ENCODE measurements at regions not wholly inside any gene's neighbourhood (a gene's known extent, or its start where the extent isn't known, plus 50 kb on each side); places are given as distances from the start of the nearest gene placed in this dataset.
A peak's percentile ranks its signal among the peaks of the same experiment; 100 is the strongest.
"Not testable (repeated sequence)": the region's sequence is repeated elsewhere in the genome, so short reads cannot be mapped to it uniquely, and the experiment has no call there.

- 100% methylated on average over 2 of the region's 5 CpGs for WGBS (ENCODE audit: insufficient coverage)
These were observed 98.9 kb upstream of the CST7 start for GRCh38 chr20:24850176-24850575.

GRCh38 chr20:24851346-24852019, 97.6 kb upstream of the CST7 start:
- WGBS (ENCODE audit: insufficient coverage): no CpG with 5 or more reads among the region's 3 CpGs
- H3K27me3 ChIP-seq (ENCODE audit: control insufficient read depth, insufficient read depth, low read length): peaks cover 2% of the 10 kb centered on the region
- no peaks in the 10 kb centered on the region for H3K9me3 ChIP-seq (replicated peaks; ENCODE audit: control insufficient read depth, low read depth, low read length)
- no peaks in the 10 kb centered on the region for H3K4me1 ChIP-seq (ENCODE audit: control insufficient read depth, insufficient read depth, low read length)
- DNase-seq: no peak
- H3K27ac ChIP-seq (ENCODE audit: low read length): no peak overlapping the region
- no peaks in the 10 kb centered on the region for H3K36me3 ChIP-seq (ENCODE audit: control insufficient read depth, insufficient read depth, low read length)
- H3K4me3 ChIP-seq (ENCODE audit: low read length): no peak overlapping the region

More at GRCh38 chr20:24850176-24850575, 98.9 kb upstream of the CST7 start:
- Histone ChIP-seq H3K36me3 (ENCODE audit: control insufficient read depth, insufficient read depth, low read length) (no peaks in the 10 kb centered on the region), H3K27ac (ENCODE audit: low read length) (no peak overlapping the region), H3K4me3 (ENCODE audit: low read length) (no peak overlapping the region), H3K4me1 (ENCODE audit: control insufficient read depth, insufficient read depth, low read length) (no peaks in the 10 kb centered on the region), H3K9me3 (replicated peaks; ENCODE audit: control insufficient read depth, low read depth, low read length) (no peaks in the 10 kb centered on the region), H3K27me3 (ENCODE audit: control insufficient read depth, insufficient read depth, low read length) (peaks cover 2% of the 10 kb centered on the region)
- no peak for DNase-seq

GRCh38 chr20:24853916-24854315, 95.2 kb upstream of the CST7 start:
- Histone ChIP-seq H3K27me3 (ENCODE audit: control insufficient read depth, insufficient read depth, low read length) (peaks cover 2% of the 10 kb centered on the region), H3K36me3 (ENCODE audit: control insufficient read depth, insufficient read depth, low read length) (no peaks in the 10 kb centered on the region), H3K4me1 (ENCODE audit: control insufficient read depth, insufficient read depth, low read length) (no peaks in the 10 kb centered on the region), H3K4me3 (ENCODE audit: low read length) (no peak overlapping the region), H3K27ac (ENCODE audit: low read length) (no peak overlapping the region), H3K9me3 (replicated peaks; ENCODE audit: control insufficient read depth, low read depth, low read length) (no peaks in the 10 kb centered on the region)
- no CpG with 5 or more reads among the region's 1 CpG for WGBS (ENCODE audit: insufficient coverage)
- DNase-seq: no peak

- no peak for DNase-seq
- WGBS (ENCODE audit: insufficient coverage): 100% methylated on average over 1 of the region's 1 CpG
- Histone ChIP-seq H3K4me1 (ENCODE audit: control insufficient read depth, insufficient read depth, low read length) (no peaks in the 10 kb centered on the region), H3K27me3 (ENCODE audit: control insufficient read depth, insufficient read depth, low read length) (peaks cover 2% of the 10 kb centered on the region), H3K36me3 (ENCODE audit: control insufficient read depth, insufficient read depth, low read length) (no peaks in the 10 kb centered on the region), H3K9me3 (replicated peaks; ENCODE audit: control insufficient read depth, low read depth, low read length) (no peaks in the 10 kb centered on the region), H3K27ac (ENCODE audit: low read length) (no peak overlapping the region), H3K4me3 (ENCODE audit: low read length) (no peak overlapping the region)
These were observed 93.2 kb upstream of the CST7 start for GRCh38 chr20:24855848-24856247.

- WGBS (ENCODE audit: insufficient coverage): 86% methylated on average over 8 of the region's 9 CpGs
- not testable (repeated sequence) for H3K27ac ChIP-seq (ENCODE audit: low read length); H3K4me1 ChIP-seq (ENCODE audit: control insufficient read depth, insufficient read depth, low read length); H3K9me3 ChIP-seq (replicated peaks; ENCODE audit: control insufficient read depth, low read depth, low read length); H3K27me3 ChIP-seq (ENCODE audit: control insufficient read depth, insufficient read depth, low read length); H3K36me3 ChIP-seq (ENCODE audit: control insufficient read depth, insufficient read depth, low read length); DNase-seq; H3K4me3 ChIP-seq (ENCODE audit: low read length)
These were observed 90.6 kb upstream of the CST7 start for GRCh38 chr20:24858500-24858899.

GRCh38 chr20:24859539-24859938, 89.5 kb upstream of the CST7 start:
- H3K36me3 ChIP-seq (ENCODE audit: control insufficient read depth, insufficient read depth, low read length): no peaks in the 10 kb centered on the region
- no peak overlapping the region for H3K4me3 ChIP-seq (ENCODE audit: low read length)
- no peaks in the 10 kb centered on the region for H3K27me3 ChIP-seq (ENCODE audit: control insufficient read depth, insufficient read depth, low read length)
- 93% methylated on average over 8 of the region's 8 CpGs for WGBS (ENCODE audit: insufficient coverage)
- DNase-seq: no peak
- no peaks in the 10 kb centered on the region for H3K4me1 ChIP-seq (ENCODE audit: control insufficient read depth, insufficient read depth, low read length)
- no peak overlapping the region for H3K27ac ChIP-seq (ENCODE audit: low read length)
- H3K9me3 ChIP-seq (replicated peaks; ENCODE audit: control insufficient read depth, low read depth, low read length): peaks cover 2% of the 10 kb centered on the region

- Histone ChIP-seq H3K4me1 (ENCODE audit: control insufficient read depth, insufficient read depth, low read length) (no peaks in the 10 kb centered on the region), H3K4me3 (ENCODE audit: low read length) (no peak overlapping the region), H3K27me3 (ENCODE audit: control insufficient read depth, insufficient read depth, low read length) (no peaks in the 10 kb centered on the region), H3K27ac (ENCODE audit: low read length) (no peak overlapping the region), H3K36me3 (ENCODE audit: control insufficient read depth, insufficient read depth, low read length) (no peaks in the 10 kb centered on the region), H3K9me3 (replicated peaks; ENCODE audit: control insufficient read depth, low read depth, low read length) (peaks cover 12% of the 10 kb centered on the region)
- 74% methylated on average over 4 of the region's 4 CpGs for WGBS (ENCODE audit: insufficient coverage)
- DNase-seq: no peak
These were observed 86.9 kb upstream of the CST7 start for GRCh38 chr20:24862186-24862585.

GRCh38 chr20:24862606-24863005, 86.5 kb upstream of the CST7 start:
- Histone ChIP-seq H3K27ac (ENCODE audit: low read length) (no peak overlapping the region), H3K27me3 (ENCODE audit: control insufficient read depth, insufficient read depth, low read length) (no peaks in the 10 kb centered on the region), H3K4me1 (ENCODE audit: control insufficient read depth, insufficient read depth, low read length) (no peaks in the 10 kb centered on the region), H3K9me3 (replicated peaks; ENCODE audit: control insufficient read depth, low read depth, low read length) (peaks cover 12% of the 10 kb centered on the region), H3K36me3 (ENCODE audit: control insufficient read depth, insufficient read depth, low read length) (no peaks in the 10 kb centered on the region), H3K4me3 (ENCODE audit: low read length) (no peak overlapping the region)
- DNase-seq: no peak
- WGBS (ENCODE audit: insufficient coverage): 81% methylated on average over 5 of the region's 6 CpGs

- Histone ChIP-seq H3K4me3 (ENCODE audit: low read length) (no peak overlapping the region), H3K27me3 (ENCODE audit: control insufficient read depth, insufficient read depth, low read length) (no peaks in the 10 kb centered on the region), H3K4me1 (ENCODE audit: control insufficient read depth, insufficient read depth, low read length) (no peaks in the 10 kb centered on the region), H3K36me3 (ENCODE audit: control insufficient read depth, insufficient read depth, low read length) (no peaks in the 10 kb centered on the region), H3K27ac (ENCODE audit: low read length) (no peak overlapping the region), H3K9me3 (replicated peaks; ENCODE audit: control insufficient read depth, low read depth, low read length) (peaks cover 12% of the 10 kb centered on the region)
- peak; percentile 27 for DNase-seq
- WGBS (ENCODE audit: insufficient coverage): 90% methylated on average over 2 of the region's 2 CpGs
These were observed 85.7 kb upstream of the CST7 start for GRCh38 chr20:24863356-24863755.

- 83% methylated on average over 1 of the region's 1 CpG for WGBS (ENCODE audit: insufficient coverage)
- Histone ChIP-seq H3K4me3 (ENCODE audit: low read length) (no peak overlapping the region), H3K27me3 (ENCODE audit: control insufficient read depth, insufficient read depth, low read length) (no peaks in the 10 kb centered on the region), H3K36me3 (ENCODE audit: control insufficient read depth, insufficient read depth, low read length) (no peaks in the 10 kb centered on the region), H3K9me3 (replicated peaks; ENCODE audit: control insufficient read depth, low read depth, low read length) (peaks cover 12% of the 10 kb centered on the region), H3K27ac (ENCODE audit: low read length) (no peak overlapping the region), H3K4me1 (ENCODE audit: control insufficient read depth, insufficient read depth, low read length) (no peaks in the 10 kb centered on the region)
- no peak for DNase-seq
These were observed 83.1 kb upstream of the CST7 start for GRCh38 chr20:24866008-24866407.

- peaks cover 12% of the 10 kb centered on the region for H3K9me3 ChIP-seq (replicated peaks; ENCODE audit: control insufficient read depth, low read depth, low read length)
These were observed 82.3 kb upstream of the CST7 start for GRCh38 chr20:24866742-24867141.

More at GRCh38 chr20:24866742-24867141, 82.3 kb upstream of the CST7 start:
- Histone ChIP-seq H3K27ac (ENCODE audit: low read length) (no peak overlapping the region), H3K36me3 (ENCODE audit: control insufficient read depth, insufficient read depth, low read length) (no peaks in the 10 kb centered on the region), H3K4me3 (ENCODE audit: low read length) (no peak overlapping the region), H3K4me1 (ENCODE audit: control insufficient read depth, insufficient read depth, low read length) (no peaks in the 10 kb centered on the region), H3K27me3 (ENCODE audit: control insufficient read depth, insufficient read depth, low read length) (no peaks in the 10 kb centered on the region)
- no peak for DNase-seq
- WGBS (ENCODE audit: insufficient coverage): no CpG with 5 or more reads among the region's 4 CpGs
